ENCODE measurements at regions not wholly inside any gene's neighbourhood (a gene's known extent, or its start where the extent isn't known, plus 50 kb on each side); places are given as distances from the start of the nearest gene placed in this dataset.

- TF ChIP-seq PRDM1 (tag by site-specific recombination; IDR thresholded peaks at IDR 0.05) = no peak
- no peak for TF ChIP-seq ZNF174 (tag by site-specific recombination; IDR thresholded peaks at IDR 0.05)
- TF ChIP-seq ZNF211 (tag by site-specific recombination; IDR thresholded peaks at IDR 0.05; ENCODE audit: low read depth) = no peak
- no peak for TF ChIP-seq ZNF239 (tag by site-specific recombination; IDR thresholded peaks at IDR 0.05)
These were observed 127.5 kb upstream of the GPR26 start (continued) for GRCh38 chr10:123538401-123539320.

GRCh38 chr10:123544986-123545385, 121.2 kb upstream of the GPR26 start:
- POLR2A ChIA-PET = no interaction called here
- H3K9me3 ChIP-seq (ENCODE audit: control insufficient read depth, insufficient read depth, low read depth, low read length) = no peaks in the 10 kb centered on the region
- H3K27ac ChIP-seq (ENCODE audit: extremely low read depth, low read depth, low read length) = no peak overlapping the region
- TF ChIP-seq ZNF366 (tag by site-specific recombination; conservative IDR thresholded peaks at IDR 0.05) (no peak), ZNF148 (tag by site-specific recombination; IDR thresholded peaks at IDR 0.05; ENCODE audit: borderline replicate concordance) (no peak), ZBTB26 (tag by site-specific recombination; optimal IDR thresholded peaks at IDR 0.05) (no peak), ZNF488 (tag by site-specific recombination; IDR thresholded peaks at IDR 0.05) (no peak), ZNF626 (tag by site-specific recombination; IDR thresholded peaks at IDR 0.05) (no peak), PRDM6 (tag by site-specific recombination; IDR thresholded peaks at IDR 0.05) (no peak), HOXC10 (CRISPR knock-in tag; IDR thresholded peaks at IDR 0.05) (no peak), ZNF223 (tag by site-specific recombination; IDR thresholded peaks at IDR 0.05) (no peak), PRDM4 (tag by site-specific recombination; IDR thresholded peaks at IDR 0.05) (no peak), ZSCAN18 (tag by site-specific recombination; IDR thresholded peaks at IDR 0.05) (no peak), OVOL3 (tag by site-specific recombination; IDR thresholded peaks at IDR 0.05) (no peak), PRDM1 (tag by site-specific recombination; IDR thresholded peaks at IDR 0.05) (no peak)
- CTCF ChIA-PET = interaction anchor here (0.7 kb wide), 1 partner anchor 316 kb away, joined by 3 read pairs; no protein-coding TSS in a partner anchor
- H3K36me3 ChIP-seq (ENCODE audit: control insufficient read depth in 2 of 2, insufficient read depth in 1 of 2, low read length in 2 of 2) = no peaks in the 10 kb centered on the region
- no peaks in the 10 kb centered on the region for H3K4me1 ChIP-seq (ENCODE audit: control insufficient read depth, insufficient read depth, low read length)
- no peak overlapping the region for H3K4me3 ChIP-seq (ENCODE audit: low read depth, low read length)

Measured in HEK293 (cell line).